HG03060 (cell line): ENCODE measurements at regions not wholly inside any gene's neighbourhood (a gene's known extent, or its start where the extent isn't known, plus 50 kb on each side); places are given as distances from the start of the nearest gene placed in this dataset.

Experiments used
- ATAC-seq: cut with Tn5 transposase; IDR thresholded peaks from one replicate; pipeline ENCODE4 v1.9.1; 2021; ENCODE audit warnings: low read depth, moderate number of reproducible peaks; ENCODE audit not compliant: unreplicated experiment

DNA sequence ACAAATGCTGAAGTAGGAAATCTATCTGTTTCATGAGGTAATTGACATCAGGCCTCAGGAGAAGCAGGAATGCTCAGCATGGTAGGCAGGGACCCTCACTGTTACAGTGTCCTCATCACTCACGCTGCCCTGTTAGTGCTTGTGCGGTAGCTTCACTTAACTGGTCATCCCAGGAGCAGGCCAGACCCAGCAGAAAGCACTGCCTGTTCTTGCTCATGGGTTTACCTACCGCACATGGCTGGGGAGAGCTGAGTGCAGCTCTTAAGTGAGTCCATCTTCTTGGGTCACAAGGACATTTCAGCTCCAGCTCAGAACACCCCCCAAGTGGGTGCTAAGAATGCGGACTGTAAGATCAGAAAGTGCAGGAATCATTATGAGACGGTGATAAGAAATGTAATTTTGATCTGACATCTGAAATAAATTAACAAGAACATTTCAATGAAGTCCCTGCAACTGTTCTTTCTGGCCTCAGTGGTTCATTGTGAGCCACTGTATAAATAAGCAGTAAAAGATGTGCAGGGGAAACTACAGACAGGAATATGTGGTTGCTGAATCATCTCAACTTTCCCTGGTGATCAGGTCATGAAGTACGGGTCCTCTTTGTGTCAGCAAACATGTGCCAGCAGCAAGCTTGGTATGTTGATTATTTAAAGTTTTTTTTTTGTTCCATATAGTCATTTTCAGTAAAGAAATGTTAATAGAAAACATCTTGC lies 757.7 kb upstream of the TMEM132C start:
- ATAC-seq: no peak

DNA sequence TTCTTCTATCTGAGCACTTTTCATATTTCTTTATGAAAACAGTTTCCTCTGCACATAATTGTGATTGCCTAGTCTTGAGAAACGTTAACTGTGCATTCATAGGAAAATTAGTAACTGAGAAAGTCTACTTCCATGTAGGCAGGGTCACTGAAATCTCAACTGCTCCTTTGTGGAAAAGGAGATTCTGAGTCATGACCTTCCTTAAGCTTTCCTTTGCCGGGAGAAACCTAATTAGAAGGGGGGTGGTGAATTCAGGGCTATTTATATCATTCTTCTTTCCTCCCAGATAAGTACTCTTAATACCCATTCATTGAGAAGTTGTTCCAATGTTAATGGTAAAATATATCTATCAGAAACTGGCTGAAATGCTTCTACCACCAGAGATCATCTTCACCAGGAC lies 751.0 kb upstream of the TMEM132C start:
- ATAC-seq: no peak

DNA sequence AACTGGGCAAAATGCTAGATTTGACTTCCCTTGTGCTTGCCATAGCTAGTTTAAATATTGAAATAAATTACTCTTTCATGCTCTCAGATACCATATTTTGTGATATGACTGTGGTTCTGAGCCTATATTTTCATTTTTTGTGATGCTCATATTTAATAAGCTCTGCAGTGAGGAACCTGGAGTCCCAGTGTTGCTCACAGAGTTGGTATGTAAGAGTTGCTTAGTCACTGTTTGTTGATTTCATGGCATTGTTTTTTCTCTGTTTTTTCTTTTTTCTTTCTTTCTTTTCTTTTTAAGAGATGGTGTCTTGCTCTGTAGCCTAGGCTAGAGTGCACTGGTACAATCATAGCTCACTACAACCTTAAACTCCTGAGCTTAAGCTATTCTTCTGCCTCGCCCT lies 750.5 kb upstream of the TMEM132C start:
- no peak for ATAC-seq

DNA sequence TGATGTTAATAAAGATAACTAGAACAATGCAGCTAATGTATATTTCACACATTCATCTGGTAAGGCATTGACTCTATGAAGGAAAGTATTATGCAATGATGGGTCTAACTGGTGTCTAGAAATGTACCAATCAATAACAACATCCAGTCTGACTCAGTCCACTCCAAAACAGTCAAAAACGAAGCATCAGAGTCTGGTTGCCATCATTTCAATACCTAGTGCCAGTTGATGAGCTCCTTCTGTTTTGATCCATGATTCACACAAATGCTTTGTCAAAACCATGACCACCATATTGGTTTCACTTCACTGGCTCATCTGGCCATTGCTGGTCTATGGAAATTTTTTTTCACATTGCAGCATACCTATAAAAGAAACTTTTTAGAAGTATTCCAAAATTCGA lies 747.2 kb upstream of the TMEM132C start:
- no peak for ATAC-seq

DNA sequence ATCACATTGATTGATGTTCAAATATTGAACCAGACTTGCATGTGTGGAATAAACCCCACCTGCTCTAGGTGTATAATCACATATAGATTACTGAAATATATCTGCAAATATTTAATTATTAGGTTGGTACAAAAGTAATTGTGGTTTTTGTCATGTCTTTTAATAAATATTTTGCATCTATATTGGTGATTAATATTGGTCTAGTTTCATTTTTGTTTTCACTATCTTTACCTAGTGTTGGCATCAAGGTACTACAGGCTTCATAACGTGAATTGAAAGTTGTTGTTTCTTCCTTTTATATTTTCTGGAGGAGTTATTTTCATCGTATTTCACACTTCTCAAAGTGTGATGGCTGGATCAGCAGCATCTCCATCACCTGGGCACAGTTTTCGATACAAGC lies 740.0 kb upstream of the TMEM132C start:
- no peak for ATAC-seq

DNA sequence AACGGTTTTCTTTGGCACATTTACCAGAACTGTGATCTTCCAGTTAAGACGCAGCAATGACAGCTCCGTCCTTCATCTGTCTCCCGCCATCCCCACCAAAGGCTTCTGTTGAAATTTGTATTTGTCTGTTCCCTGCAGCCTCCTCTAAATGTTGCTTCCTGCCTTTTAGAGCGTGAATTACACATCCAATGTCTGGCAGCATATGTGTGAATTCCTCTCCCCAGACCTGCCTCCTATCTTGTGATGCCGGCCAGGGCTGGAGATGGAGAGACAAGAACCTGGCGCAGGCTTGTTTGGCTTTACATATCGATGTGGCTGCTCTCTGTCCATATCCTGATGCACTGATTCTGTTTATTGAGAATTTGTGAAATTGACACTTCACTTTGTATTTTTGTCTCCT lies 738.4 kb upstream of the TMEM132C start:
- ATAC-seq: no peak

DNA sequence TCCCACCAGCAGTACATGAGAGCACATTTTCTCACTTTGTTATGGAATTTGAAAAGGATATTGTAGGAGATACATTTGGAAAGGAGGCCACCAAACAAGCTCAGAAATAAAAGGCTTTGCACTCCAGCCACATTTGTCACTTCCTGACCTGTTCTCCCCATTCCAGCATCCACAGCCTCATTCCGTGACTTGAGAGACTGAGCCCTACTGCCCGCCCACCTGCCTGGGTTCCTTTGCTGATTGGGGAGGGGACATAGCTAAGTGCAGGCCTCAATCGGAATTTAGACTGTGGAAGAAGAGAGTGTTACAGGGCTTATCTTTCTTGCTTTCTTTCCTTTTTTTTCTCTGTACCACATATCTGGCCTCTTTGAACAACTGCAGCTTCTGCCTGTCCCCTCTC lies 735.4 kb upstream of the TMEM132C start:
- no peak for ATAC-seq

DNA sequence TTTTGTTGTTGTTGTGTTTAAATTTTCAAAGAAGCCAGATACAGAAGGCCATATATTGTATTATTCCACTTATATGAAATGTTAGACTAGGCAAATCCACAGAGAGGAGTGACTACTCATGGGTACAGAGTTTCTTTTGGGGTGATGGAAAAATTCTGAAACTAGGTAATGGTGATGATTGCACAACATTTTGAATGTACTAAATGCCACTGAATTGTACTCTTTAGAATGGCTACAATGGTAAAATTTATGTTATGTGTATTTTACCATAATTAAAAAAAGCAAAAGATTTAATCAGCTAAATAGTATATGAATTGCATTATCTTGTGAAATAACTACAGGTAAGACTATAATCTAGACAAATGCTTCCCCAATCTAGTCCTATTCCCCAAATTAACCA lies 733.6 kb upstream of the TMEM132C start:
- ATAC-seq: no peak

DNA sequence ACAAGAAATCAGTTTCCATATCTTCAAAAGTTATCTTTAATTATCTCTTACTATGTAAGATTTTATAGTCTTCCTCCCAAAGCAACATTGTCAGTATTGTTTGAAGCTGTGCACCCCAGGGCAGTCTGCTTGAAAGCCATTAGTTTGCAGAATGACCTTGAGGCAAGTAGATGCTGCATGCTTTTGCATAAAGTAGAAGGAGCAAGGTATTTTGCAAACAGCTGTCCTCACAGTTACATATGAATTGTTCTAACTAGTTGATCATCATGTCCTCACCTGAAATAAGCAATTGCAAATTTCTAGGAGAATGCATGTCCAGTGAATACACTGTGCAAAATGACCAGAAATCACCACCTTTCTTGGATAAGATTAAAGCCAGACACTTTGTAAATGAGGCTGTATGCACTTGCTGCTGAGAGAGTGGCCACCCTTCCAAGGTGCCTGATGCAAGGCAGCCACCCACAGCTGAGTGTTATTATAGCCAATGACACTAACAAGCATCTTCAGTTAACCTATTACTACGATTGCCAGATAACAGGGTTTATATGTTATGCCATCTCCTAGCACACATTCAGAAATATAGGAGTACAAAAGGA lies 730.0 kb upstream of the TMEM132C start:
- ATAC-seq: no peak

DNA sequence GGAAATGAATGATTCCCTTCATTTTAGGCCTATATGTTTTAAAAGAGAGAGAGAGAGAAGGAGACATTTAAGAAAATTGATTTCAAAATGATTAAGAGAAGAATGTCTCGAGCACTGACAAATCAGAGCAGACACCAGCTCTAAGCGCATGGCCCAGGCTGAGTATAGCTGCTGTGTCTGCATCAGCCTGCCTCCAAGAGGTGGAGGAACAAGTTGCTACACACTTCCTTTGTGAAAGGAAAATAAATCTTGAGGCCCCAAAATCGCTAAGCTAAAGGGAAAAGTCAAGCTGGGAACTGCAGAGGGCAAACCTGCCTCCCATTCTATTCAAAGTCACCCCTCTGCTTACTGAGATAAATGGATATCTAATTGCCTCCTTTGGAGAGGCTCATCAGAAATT lies 728.7 kb upstream of the TMEM132C start:
- no peak for ATAC-seq

DNA sequence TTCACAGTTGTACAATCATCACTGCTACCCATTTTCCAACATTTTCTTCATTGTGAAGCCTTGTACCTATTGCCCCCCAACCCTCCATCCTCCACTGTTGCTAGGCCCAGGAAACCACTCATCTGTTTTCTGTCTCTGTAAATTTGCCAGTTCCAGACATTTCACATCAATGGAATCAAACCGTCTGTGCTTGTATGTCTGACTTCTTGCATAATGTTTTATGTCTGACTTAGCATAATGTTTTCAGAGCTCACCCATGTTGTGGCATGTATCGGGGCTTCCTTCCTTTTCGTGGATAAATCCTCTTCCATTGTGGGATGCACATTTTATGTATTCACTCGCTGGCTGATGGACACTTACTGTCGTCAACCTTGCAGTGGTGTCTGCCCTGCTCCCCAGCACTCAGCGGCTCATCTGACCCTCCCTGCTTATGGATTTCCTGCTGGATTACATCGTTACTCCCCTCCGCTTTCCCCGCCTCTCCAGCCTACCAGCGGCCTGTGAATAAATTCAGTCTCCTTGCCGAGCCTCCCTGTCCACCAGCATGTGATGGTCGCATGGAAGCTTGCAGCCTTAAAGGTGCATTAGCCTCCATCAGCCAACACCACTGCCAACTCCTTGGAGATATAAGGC lies 727.6 kb upstream of the TMEM132C start:
- no peak for ATAC-seq

DNA sequence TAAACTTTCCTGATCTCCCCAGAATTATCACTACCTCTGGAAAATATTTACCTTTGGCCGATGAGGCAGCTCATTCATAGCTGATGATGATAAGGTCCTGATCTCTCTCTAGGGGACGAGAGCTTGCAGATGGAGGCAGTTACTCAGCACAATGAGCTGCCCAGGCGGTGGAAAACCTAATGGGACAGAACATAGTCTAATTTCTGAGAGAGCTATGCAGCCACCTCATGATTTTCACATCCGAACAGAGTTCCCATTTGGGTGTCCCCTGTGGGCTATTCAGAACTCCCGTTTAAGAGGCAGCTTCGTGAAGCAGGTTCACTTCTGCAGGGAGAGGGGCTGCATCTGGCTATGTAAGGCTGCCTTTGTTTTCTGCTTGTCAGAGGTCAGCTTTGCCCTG lies 724.6 kb upstream of the TMEM132C start:
- no peak for ATAC-seq

DNA sequence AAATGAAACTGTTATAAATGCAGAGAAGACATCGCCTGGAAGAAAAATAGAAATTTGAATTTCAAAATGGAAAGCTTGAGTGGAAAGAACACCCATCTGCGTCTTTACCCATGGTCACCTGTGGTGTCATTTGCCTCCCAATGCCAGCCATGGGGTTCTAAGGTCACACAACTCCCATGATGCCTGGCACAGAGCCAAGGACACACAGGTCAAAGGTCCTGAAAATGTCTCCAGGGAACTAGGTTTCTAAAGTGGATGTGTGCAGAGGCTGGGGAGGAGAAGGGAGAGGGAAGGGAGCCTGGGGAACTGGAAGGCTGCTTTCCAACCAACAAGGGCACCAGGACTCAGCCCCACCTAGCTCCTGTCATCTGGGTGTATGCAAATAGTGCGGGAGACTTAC lies 724.0 kb upstream of the TMEM132C start:
- ATAC-seq: no peak

DNA sequence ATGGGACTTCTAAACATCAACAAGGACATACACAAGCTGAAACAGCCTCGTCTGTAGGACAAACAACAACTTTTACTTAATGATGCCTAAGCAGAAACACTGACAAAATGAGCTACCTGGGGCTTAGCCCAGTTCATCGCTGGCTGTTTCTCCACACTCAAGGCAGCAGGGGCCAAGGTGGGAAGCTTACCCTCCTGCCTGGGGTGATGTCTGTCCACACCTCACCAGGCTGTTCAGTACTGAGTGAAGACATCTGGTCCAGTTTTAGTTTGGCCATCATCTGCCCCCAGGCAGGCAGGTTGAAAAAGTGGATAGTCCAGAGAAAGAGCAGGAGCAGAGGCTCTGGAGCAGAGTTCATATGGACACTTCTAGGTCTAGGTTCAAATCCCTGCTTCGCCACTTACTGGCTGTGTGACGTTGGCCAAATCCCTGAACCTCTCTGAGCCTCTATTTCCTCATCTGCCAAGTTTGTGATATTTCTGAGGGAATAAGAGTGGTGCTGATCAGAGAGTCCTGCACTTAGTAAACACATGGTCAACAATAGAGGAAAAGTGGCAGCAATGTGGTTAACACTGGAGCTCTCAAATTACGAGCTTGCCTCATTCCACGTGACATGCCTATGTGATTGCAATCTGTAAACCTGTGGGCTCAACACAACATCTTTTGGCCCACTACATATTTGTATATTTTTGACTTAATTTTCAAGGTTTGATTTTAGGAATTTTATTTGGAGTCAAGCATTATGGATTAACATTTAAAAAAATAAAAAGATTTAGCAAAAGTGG lies 720.1 kb upstream of the TMEM132C start:
- no peak for ATAC-seq

DNA sequence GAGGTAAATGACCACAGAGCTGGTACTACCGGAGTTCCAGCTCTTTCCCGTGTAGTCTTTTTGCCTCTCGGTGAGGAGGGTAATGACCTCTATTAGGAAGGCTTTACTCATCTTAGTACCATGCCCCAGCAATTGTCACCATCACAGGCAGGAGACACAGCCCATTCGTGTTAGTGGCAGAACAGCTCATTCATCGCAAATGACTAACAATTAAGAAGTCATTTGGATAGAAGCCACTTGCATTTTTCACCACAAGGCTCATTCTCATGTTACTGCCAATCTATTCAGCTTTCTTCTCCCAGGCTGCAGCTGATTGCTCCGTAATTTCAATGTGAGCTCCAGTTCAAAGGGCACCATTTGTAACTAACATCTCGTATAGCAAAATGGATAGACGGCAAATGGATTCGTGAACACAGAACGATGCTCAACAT lies 718.8 kb upstream of the TMEM132C start:
- ATAC-seq: no peak

DNA sequence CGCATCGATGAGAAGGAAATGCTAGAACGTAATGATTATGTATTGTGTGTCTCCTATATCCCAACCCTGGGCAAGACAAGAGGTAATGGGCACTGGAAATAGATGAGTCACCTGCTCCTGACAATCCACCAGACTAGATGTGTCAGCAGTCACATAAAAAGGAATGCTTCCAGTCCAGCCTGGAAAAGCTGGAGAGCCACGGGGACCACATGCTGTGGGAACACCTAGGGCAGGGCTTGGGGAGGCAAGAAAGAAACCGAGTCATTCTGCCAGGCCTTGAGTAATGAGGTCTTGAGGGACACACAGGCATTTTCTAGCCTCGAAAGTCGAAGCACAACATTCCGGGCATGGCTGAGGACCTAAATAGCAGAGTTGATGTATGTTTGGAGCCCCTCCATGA lies 716.7 kb upstream of the TMEM132C start:
- ATAC-seq: no peak

DNA sequence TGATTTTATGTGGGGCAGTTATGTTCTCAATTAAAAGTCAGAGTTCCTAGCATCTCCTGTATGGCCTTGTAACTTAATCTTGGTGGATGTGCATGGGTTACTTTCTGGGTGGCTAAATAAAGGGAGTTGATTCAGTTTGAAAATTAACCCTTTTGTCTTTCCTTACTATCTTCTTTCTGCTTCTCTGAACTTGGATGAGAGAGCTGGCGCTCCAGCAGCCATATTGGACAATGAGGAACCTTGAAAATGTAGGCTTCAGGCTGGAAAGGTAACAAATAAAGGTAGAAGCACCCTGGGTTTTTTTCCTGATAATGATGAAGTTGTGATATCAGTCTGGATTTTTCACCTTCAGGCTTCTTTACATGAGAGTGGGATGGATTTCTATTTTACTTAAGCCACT lies 714.1 kb upstream of the TMEM132C start:
- ATAC-seq: no peak

DNA sequence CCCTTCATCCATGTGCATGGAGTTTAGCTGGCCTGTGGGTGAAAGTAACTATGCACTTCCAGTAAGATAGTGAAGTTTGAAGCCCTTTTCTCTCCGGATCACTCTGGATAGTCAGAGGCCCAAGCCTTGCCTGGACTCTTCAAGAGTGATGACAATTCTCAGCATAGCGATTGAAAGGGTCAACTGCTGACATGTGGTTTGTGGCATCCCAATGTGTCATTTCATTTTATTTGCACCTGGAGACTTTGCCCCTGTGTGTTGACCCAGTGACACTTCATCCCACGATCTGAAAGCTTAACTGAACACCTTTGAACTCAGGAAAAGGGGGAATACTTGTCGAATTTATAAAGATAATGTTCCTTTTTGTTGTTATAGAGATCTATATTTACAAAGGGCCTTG lies 711.9 kb upstream of the TMEM132C start:
- ATAC-seq: no peak

DNA sequence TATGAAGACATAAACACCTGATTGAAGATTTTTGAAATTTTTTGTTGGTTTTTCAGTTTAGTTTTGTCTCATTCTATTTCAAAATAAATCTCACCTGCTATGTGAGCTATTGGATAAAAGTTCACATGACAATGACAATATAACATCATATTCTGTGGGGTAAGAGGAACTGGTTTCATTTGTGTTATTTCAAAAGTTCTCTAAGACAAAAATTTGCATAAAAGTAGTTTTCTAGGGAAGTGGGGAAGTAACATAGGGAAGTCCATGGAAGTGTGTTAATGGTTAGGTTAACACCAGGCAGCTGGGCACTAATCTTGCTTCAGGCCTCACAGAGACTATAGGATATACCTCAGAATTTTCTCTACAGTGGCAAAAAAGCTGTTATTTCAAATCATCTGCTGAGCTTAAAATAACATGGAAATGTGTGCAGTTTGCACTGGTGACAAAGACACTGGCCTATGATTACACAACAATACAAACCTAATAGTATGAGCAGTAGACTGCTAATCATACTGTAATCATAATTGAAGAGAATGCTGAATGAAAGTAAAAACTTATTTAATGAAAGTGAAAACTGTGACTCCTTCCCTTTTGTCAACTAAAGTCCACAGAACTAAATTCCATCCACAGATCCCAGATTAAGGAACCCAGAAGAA lies 710.6 kb upstream of the TMEM132C start:
- no peak for ATAC-seq

DNA sequence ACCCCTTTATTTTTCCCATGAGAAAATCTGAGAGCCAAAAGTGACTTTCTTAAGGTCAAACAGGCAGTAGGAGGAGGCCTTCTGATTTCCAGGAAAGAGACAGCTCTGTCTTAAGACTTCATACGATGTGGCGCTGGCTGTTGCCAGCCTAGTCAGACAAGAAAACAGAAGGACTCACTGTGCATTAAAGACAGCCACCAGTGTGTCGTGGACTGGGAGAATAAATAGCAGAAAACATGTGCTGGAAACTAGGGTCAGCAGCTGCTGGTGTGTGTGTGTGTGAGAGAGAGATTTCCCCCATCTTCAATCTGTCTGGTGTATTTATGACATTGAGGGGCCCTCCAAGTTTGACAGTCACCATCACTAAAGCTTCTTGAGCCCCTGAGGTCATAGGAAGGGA lies 708.6 kb upstream of the TMEM132C start:
- no peak for ATAC-seq
